ENCODE measurements at regions not wholly inside any gene's neighbourhood (a gene's known extent, or its start where the extent isn't known, plus 50 kb on each side); places are given as distances from the start of the nearest gene placed in this dataset.

- H2AFZ ChIP-seq = no peak overlapping the region
- no peaks in the 10 kb centered on the region for H4K20me1 ChIP-seq (ENCODE audit: insufficient read depth)
- POLR2A ChIA-PET (ENCODE audit: unreplicated experiment) = no interaction called here
- H3K27me3 ChIP-seq (ENCODE audit: insufficient read depth, low read depth) = peaks cover 80% of the 10 kb centered on the region
- BruUV-seq (replicated peaks) = no TSS peak
- no peaks in the 10 kb centered on the region for H3K36me3 ChIP-seq (ENCODE audit: low read depth)
- no peak overlapping the region for H3K4me2 ChIP-seq
- no peaks in the 10 kb centered on the region for H3F3A ChIP-seq (ENCODE audit: insufficient read depth, low read depth)
- DNase-seq = no peak
- CTCF ChIA-PET = no interaction called here
- H3K9me3 ChIP-seq (ENCODE audit: insufficient read depth, low read depth) = no peaks in the 10 kb centered on the region; the same call in 1 of the 2 replicates
- no peak overlapping the region for H3K27ac ChIP-seq
- H3K79me2 ChIP-seq (ENCODE audit: low read depth) = no peaks in the 10 kb centered on the region
- H3K4me3 ChIP-seq = no peak overlapping the region
- intact Hi-C loops (cut with micrococcal nuclease; ENCODE audit: unreplicated experiment) = no loop called here
- no peak for TF ChIP-seq CTCF (conservative IDR thresholded peaks at IDR 0.05)
- TF ChIP-seq EZH2 (IDR thresholded peaks at IDR 0.05; ENCODE audit: low read depth) = no peak
- no peaks in the 10 kb centered on the region for H3K4me1 ChIP-seq (replicated peaks; ENCODE audit: insufficient read depth)
- H3K9me2 ChIP-seq (ENCODE audit: insufficient read depth) = no peaks in the 10 kb centered on the region
Observed at GRCh38 chr1:38326135-38326534, 279.5 kb upstream of the POU3F1 start.

GRCh38 chr1:38312753-38313152 lies 266.2 kb upstream of the POU3F1 start:
- Histone ChIP-seq H3K9me3 (ENCODE audit: insufficient read depth, low read depth) (no peaks in the 10 kb centered on the region), H3K4me3 (no peak overlapping the region), H3K36me3 (ENCODE audit: low read depth) (no peaks in the 10 kb centered on the region), H3F3A (ENCODE audit: insufficient read depth, low read depth) (no peaks in the 10 kb centered on the region), H3K4me2 (no peak overlapping the region), H3K79me2 (ENCODE audit: low read depth) (no peaks in the 10 kb centered on the region), H3K27me3 (ENCODE audit: insufficient read depth, low read depth) (peaks cover 23% of the 10 kb centered on the region; the same call in 1 of the 2 replicates), H2AFZ (no peak overlapping the region), H3K4me1 (replicated peaks; ENCODE audit: insufficient read depth) (no peaks in the 10 kb centered on the region), H4K20me1 (ENCODE audit: insufficient read depth) (no peaks in the 10 kb centered on the region), H3K27ac (no peak overlapping the region), H3K9me2 (ENCODE audit: insufficient read depth) (no peaks in the 10 kb centered on the region)
- intact Hi-C loops (cut with micrococcal nuclease; ENCODE audit: unreplicated experiment) = no loop called here
- TF ChIP-seq CTCF (conservative IDR thresholded peaks at IDR 0.05) (no peak), EZH2 (IDR thresholded peaks at IDR 0.05; ENCODE audit: low read depth) (no peak)
- CTCF ChIA-PET = no interaction called here
- POLR2A ChIA-PET (ENCODE audit: unreplicated experiment) = no interaction called here
- BruUV-seq (replicated peaks) = no TSS peak
- no peak for DNase-seq

GRCh38 chr1:38310079-38310478 lies 263.5 kb upstream of the POU3F1 start:
- H3K27ac ChIP-seq = no peak overlapping the region
- no peak overlapping the region for H3K4me3 ChIP-seq
- no peaks in the 10 kb centered on the region for H3K9me3 ChIP-seq (ENCODE audit: insufficient read depth, low read depth)
- H3K79me2 ChIP-seq (ENCODE audit: low read depth) = no peaks in the 10 kb centered on the region
- H2AFZ ChIP-seq = no peak overlapping the region
- peaks cover 7% of the 10 kb centered on the region; the same call in 1 of the 2 replicates for H3K27me3 ChIP-seq (ENCODE audit: insufficient read depth, low read depth)
- H3K4me2 ChIP-seq = no peak overlapping the region
- H3F3A ChIP-seq (ENCODE audit: insufficient read depth, low read depth) = no peaks in the 10 kb centered on the region
- 0 out of 2 replicates have a peak, but pooled peaks cover 7% of the 10 kb centered on the region for H3K9me2 ChIP-seq (ENCODE audit: insufficient read depth)
- ChIA-PET POLR2A (ENCODE audit: unreplicated experiment) (no interaction called here), CTCF (no interaction called here)
- H3K4me1 ChIP-seq (replicated peaks; ENCODE audit: insufficient read depth) = no peaks in the 10 kb centered on the region
- intact Hi-C loops (cut with micrococcal nuclease; ENCODE audit: unreplicated experiment) = no loop called here
- BruUV-seq (replicated peaks) = no TSS peak
- no peak for TF ChIP-seq CTCF (conservative IDR thresholded peaks at IDR 0.05)
- TF ChIP-seq EZH2 (IDR thresholded peaks at IDR 0.05; ENCODE audit: low read depth) = no peak
- no peak for DNase-seq
- H3K36me3 ChIP-seq (ENCODE audit: low read depth) = no peaks in the 10 kb centered on the region
- H4K20me1 ChIP-seq (ENCODE audit: insufficient read depth) = no peaks in the 10 kb centered on the region

All from PC-9 (cell line).